ENCODE measurements at regions not wholly inside any gene's neighbourhood (a gene's known extent, or its start where the extent isn't known, plus 50 kb on each side); places are given as distances from the start of the nearest gene placed in this dataset.

DNA sequence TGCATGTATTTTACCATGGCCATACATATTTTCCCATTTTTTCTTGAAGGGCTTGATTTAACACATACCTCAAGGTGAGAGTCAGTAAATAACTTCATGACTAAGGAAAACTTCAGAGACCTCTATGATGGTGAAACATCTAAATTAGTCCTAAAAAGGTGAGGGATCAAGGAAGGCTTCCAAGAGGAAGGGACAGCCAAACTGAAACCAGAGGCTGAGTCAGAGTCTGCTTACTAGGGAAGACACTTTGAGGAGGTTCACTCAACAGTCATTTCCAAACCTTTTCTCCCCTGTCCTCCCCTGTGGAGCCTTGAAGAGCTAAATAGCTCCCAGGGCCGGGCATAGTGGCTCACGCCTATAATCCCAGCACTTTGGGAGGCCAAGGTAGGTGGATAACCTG is 206.6 kb downstream of the SHQ1 start:
- Histone ChIP-seq H3K4me3 (ENCODE audit: low read depth, low read length) (no peak overlapping the region), H3K9ac (ENCODE audit: low read depth, low read length) (no peak overlapping the region), H3K27ac (ENCODE audit: low read depth, low read length) (no peak overlapping the region), H3K4me1 (ENCODE audit: control insufficient read depth, insufficient read depth, low read length) (no peaks in the 10 kb centered on the region), H3K27me3 (ENCODE audit: control insufficient read depth, insufficient read depth, low read length) (no peaks in the 10 kb centered on the region), H3K36me3 (ENCODE audit: control insufficient read depth, insufficient read depth, low read length) (no peaks in the 10 kb centered on the region), H3K9me3 (ENCODE audit: control insufficient read depth, insufficient read depth, low read length) (no peaks in the 10 kb centered on the region)

DNA sequence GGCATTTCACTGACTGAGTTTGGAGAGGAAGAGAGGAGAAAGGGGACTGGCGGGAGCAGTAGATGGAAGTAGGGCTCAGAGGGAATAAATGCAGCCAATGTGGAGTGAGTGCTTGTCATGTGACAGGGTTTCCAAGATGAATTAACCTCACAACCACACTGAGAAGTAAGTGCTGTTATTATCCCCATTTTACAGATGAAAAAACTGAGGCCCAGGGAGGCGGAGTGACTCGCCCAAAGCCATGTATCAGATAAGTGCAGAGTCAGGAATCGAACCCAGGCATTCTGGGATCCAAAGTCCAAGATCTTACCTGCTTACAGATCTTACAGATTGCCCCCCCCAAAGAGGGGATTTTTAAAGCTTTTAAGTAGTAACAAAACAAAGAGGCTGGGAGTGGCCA is 207.2 kb downstream of the SHQ1 start:
- no peaks in the 10 kb centered on the region for H3K36me3 ChIP-seq (ENCODE audit: control insufficient read depth, insufficient read depth, low read length)

DNA sequence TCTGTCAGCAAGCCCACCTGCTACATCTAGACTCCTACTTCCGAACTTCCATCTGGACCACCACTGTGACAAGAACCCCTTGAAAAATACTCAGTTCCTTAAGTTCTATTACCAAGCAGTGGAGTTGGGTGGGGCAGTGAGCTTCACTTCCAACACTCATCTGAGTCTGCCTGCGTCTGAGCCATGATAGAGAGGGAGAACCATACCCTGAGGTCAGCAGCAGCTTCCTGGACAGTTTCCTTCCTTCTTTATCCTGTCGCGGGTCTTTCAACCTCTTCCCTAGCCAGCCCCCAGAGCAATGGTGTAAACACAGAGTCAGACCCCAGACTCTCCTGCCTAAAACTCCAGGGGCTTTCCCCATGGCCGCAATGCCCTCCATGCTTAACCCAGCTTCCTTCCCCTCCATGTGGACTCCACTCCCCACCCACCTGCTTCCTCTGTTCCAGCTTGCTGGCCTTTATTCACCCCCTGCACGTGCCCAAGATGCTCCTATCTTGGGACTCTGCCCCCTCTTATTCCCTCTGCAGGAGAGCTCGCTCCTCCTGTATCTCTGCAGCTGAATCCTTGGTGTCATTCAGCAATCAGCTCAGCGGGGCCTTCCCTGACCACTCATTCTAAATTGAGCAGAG is 211.2 kb downstream of the SHQ1 start:
- no peaks in the 10 kb centered on the region for H3K27me3 ChIP-seq (ENCODE audit: control insufficient read depth, insufficient read depth, low read length)
- H3K9me3 ChIP-seq (ENCODE audit: control insufficient read depth, insufficient read depth, low read length) = no peaks in the 10 kb centered on the region
- no peak overlapping the region for H3K4me3 ChIP-seq (ENCODE audit: low read depth, low read length)
- no peaks in the 10 kb centered on the region for H3K4me1 ChIP-seq (ENCODE audit: control insufficient read depth, insufficient read depth, low read length)
- H3K36me3 ChIP-seq (ENCODE audit: control insufficient read depth, insufficient read depth, low read length) = no peaks in the 10 kb centered on the region
- H3K9ac ChIP-seq (ENCODE audit: low read depth, low read length) = no peak overlapping the region
- no peak overlapping the region for H3K27ac ChIP-seq (ENCODE audit: low read depth, low read length)

More for the DNA sequence above, 207.2 kb downstream of the SHQ1 start:
- Histone ChIP-seq H3K4me1 (ENCODE audit: control insufficient read depth, insufficient read depth, low read length) (no peaks in the 10 kb centered on the region), H3K4me3 (ENCODE audit: low read depth, low read length) (no peak overlapping the region), H3K27me3 (ENCODE audit: control insufficient read depth, insufficient read depth, low read length) (no peaks in the 10 kb centered on the region), H3K9me3 (ENCODE audit: control insufficient read depth, insufficient read depth, low read length) (no peaks in the 10 kb centered on the region), H3K9ac (ENCODE audit: low read depth, low read length) (no peak overlapping the region), H3K27ac (ENCODE audit: low read depth, low read length) (no peak overlapping the region)

DNA sequence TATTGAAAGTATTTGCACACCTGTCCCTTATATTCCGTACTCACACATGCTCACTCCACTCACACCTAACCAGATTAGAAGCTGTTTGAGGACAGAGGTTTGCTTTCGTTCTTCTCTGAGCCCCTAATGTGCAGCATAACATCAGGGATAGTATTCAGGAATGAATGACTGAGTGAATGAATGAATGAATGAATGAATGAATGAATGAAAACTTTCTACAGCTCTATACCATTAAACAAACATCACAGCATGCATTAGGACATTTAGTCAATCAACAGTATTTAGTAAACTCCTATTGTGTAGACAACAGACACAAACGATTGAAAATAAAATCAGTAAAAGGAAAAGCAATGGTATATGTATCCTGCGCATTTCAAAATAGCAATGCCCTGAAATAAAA is 212.7 kb downstream of the SHQ1 start:
- Histone ChIP-seq H3K36me3 (ENCODE audit: control insufficient read depth, insufficient read depth, low read length) (no peaks in the 10 kb centered on the region), H3K27ac (ENCODE audit: low read depth, low read length) (no peak overlapping the region), H3K27me3 (ENCODE audit: control insufficient read depth, insufficient read depth, low read length) (no peaks in the 10 kb centered on the region), H3K9ac (ENCODE audit: low read depth, low read length) (no peak overlapping the region), H3K4me1 (ENCODE audit: control insufficient read depth, insufficient read depth, low read length) (no peaks in the 10 kb centered on the region), H3K4me3 (ENCODE audit: low read depth, low read length) (no peak overlapping the region), H3K9me3 (ENCODE audit: control insufficient read depth, insufficient read depth, low read length) (no peaks in the 10 kb centered on the region)

DNA sequence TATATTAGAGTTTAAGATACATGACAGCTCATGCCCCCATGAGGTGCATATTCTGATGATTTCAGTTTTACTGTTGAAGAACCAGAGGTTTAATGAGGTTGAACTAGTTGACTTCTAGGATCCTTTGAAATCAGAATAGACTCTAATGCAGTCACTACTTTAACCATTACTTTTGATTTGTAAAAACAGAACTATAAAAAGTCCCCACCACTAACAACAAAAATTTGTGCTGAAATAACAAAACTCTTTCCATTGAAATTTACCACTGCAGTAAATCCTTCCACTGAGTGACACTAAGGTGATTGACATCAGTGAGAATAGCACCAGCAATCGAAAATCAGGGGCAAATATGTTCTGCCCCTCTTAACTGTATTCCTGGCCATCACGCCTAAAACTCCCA is 214.1 kb downstream of the SHQ1 start:
- Histone ChIP-seq H3K36me3 (ENCODE audit: control insufficient read depth, insufficient read depth, low read length) (no peaks in the 10 kb centered on the region), H3K9ac (ENCODE audit: low read depth, low read length) (no peak overlapping the region), H3K4me3 (ENCODE audit: low read depth, low read length) (no peak overlapping the region), H3K4me1 (ENCODE audit: control insufficient read depth, insufficient read depth, low read length) (no peaks in the 10 kb centered on the region), H3K27me3 (ENCODE audit: control insufficient read depth, insufficient read depth, low read length) (no peaks in the 10 kb centered on the region), H3K27ac (ENCODE audit: low read depth, low read length) (no peak overlapping the region), H3K9me3 (ENCODE audit: control insufficient read depth, insufficient read depth, low read length) (no peaks in the 10 kb centered on the region)

DNA sequence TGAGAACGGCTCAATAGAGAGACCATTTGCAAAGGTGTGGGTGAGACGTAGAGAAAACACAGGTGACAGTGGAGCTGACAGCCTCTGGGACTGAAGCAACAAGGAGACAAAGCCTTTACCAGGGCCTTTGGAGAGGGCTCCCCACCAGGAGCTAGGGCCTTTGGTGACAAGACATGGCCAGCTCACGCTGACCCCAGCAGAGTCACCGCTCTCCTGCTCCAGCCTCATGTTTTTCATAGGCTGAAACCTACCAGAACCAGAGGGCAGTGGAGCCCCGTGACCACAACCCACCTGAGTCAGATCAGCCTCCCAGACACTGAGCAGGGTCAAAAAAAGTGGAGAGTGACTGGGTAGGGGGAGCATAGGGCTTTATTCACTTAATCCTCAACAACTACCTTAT is 214.7 kb downstream of the SHQ1 start:
- Histone ChIP-seq H3K27me3 (ENCODE audit: control insufficient read depth, insufficient read depth, low read length) (no peaks in the 10 kb centered on the region), H3K27ac (ENCODE audit: low read depth, low read length) (no peak overlapping the region), H3K9me3 (ENCODE audit: control insufficient read depth, insufficient read depth, low read length) (no peaks in the 10 kb centered on the region), H3K9ac (ENCODE audit: low read depth, low read length) (no peak overlapping the region), H3K4me1 (ENCODE audit: control insufficient read depth, insufficient read depth, low read length) (no peaks in the 10 kb centered on the region), H3K4me3 (ENCODE audit: low read depth, low read length) (no peak overlapping the region), H3K36me3 (ENCODE audit: control insufficient read depth, insufficient read depth, low read length) (no peaks in the 10 kb centered on the region)

DNA sequence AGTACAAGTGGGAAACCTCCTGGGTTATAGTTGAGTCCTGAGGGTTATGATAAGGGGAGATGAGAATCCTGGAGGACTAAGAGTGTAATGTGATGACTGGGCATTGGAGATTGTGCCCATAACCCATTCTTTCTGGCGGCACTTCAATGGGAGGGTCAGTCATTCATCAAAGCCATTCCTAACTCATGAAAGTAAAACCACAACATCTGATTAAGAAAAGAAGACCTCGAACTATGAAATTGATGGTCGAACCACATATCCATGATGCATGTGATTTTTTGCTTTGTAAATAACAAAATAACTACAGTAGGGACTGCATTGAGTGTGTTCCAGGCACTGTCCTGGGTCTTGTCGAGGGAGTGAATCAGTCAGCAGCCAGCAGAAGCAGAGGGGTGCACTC is 215.1 kb downstream of the SHQ1 start:
- H3K36me3 ChIP-seq (ENCODE audit: control insufficient read depth, insufficient read depth, low read length) = no peaks in the 10 kb centered on the region
- no peaks in the 10 kb centered on the region for H3K27me3 ChIP-seq (ENCODE audit: control insufficient read depth, insufficient read depth, low read length)
- H3K9ac ChIP-seq (ENCODE audit: low read depth, low read length) = no peak overlapping the region
- no peak overlapping the region for H3K27ac ChIP-seq (ENCODE audit: low read depth, low read length)
- H3K9me3 ChIP-seq (ENCODE audit: control insufficient read depth, insufficient read depth, low read length) = no peaks in the 10 kb centered on the region
- H3K4me1 ChIP-seq (ENCODE audit: control insufficient read depth, insufficient read depth, low read length) = peaks cover 3% of the 10 kb centered on the region
- no peak overlapping the region for H3K4me3 ChIP-seq (ENCODE audit: low read depth, low read length)

DNA sequence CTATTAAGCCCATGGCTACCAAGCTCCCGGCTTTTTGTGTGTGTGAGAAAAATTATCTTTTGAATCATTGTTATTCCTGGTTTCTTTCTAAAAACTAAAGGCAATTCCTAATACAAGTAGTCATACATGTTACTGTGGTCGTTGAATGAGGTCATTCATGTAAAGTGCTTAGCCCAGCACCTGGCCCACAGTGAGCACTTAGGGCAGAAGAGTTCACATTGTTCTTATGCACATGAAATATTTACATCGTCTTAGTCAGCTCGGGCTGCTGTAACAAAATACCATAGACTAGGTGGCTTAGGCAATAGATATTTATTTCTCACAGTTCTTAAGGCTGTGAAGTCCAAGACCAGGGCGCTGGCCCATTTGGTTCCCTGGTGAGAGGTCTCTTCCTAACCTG is 216.1 kb downstream of the SHQ1 start:
- no peak overlapping the region for H3K9ac ChIP-seq (ENCODE audit: low read depth, low read length)
- H3K9me3 ChIP-seq (ENCODE audit: control insufficient read depth, insufficient read depth, low read length) = no peaks in the 10 kb centered on the region

DNA sequence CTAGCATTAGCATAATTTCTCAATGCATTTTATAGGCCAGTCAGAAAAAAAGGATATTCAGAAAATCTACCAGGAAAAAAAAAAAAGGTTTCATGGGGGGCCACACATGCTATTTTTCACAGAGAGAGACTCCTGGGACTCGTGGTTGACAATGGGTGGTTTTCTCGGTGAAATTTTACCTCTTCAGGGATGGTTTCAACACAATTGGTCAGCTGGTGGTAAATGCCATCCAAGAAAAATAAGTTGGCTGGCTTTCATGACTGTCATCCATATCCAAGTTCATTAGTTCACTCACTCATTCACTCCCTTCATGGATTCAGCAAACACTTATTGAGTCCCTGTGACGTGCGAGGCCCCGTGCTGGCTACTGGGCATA is 217.3 kb downstream of the SHQ1 start:
- Histone ChIP-seq H3K36me3 (ENCODE audit: control insufficient read depth, insufficient read depth, low read length) (no peaks in the 10 kb centered on the region), H3K4me1 (ENCODE audit: control insufficient read depth, insufficient read depth, low read length) (peaks cover 6% of the 10 kb centered on the region), H3K4me3 (ENCODE audit: low read depth, low read length) (no peak overlapping the region), H3K9me3 (ENCODE audit: control insufficient read depth, insufficient read depth, low read length) (no peaks in the 10 kb centered on the region), H3K27ac (ENCODE audit: low read depth, low read length) (no peak overlapping the region), H3K9ac (ENCODE audit: low read depth, low read length) (no peak overlapping the region), H3K27me3 (ENCODE audit: control insufficient read depth, insufficient read depth, low read length) (no peaks in the 10 kb centered on the region)

More for the DNA sequence above, 216.1 kb downstream of the SHQ1 start:
- no peak overlapping the region for H3K4me3 ChIP-seq (ENCODE audit: low read depth, low read length)
- H3K36me3 ChIP-seq (ENCODE audit: control insufficient read depth, insufficient read depth, low read length) = no peaks in the 10 kb centered on the region
- H3K4me1 ChIP-seq (ENCODE audit: control insufficient read depth, insufficient read depth, low read length) = peaks cover 6% of the 10 kb centered on the region
- no peak overlapping the region for H3K27ac ChIP-seq (ENCODE audit: low read depth, low read length)
- H3K27me3 ChIP-seq (ENCODE audit: control insufficient read depth, insufficient read depth, low read length) = no peaks in the 10 kb centered on the region

DNA sequence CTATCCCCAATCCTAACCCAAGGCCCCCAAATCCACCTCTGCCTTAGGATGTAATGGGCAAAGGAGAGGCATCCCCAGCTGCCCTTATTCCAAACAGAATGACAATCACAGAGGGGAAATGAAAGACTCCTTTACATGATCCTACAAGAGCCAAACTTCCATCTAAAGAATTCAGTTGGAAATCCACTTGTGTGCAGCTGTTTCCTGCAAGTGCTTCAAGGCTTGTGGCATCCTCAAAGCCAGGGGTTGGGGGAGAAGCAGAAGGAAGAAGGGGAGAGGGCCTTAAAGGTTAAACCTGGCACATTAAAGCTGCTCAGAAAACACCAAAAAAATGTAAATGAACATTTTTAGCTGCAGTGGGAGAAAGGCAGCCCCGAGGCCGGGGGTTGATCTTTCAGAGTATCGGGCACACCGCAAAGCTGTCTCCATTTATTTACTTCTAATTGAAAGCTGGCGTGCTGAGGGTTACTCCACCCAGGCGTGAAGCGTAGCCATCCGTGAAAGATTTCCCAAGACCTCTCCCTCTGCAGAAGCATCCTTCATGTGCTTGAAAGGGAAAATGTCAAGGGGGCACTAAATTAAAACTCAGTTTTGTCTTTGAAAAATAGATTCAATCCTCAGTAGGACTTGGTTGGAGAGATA is 217.8 kb downstream of the SHQ1 start:
- Histone ChIP-seq H3K9me3 (ENCODE audit: control insufficient read depth, insufficient read depth, low read length) (no peaks in the 10 kb centered on the region), H3K4me3 (ENCODE audit: low read depth, low read length) (no peak overlapping the region), H3K9ac (ENCODE audit: low read depth, low read length) (no peak overlapping the region), H3K27me3 (ENCODE audit: control insufficient read depth, insufficient read depth, low read length) (no peaks in the 10 kb centered on the region), H3K27ac (ENCODE audit: low read depth, low read length) (no peak overlapping the region), H3K4me1 (ENCODE audit: control insufficient read depth, insufficient read depth, low read length) (peaks cover 6% of the 10 kb centered on the region), H3K36me3 (ENCODE audit: control insufficient read depth, insufficient read depth, low read length) (no peaks in the 10 kb centered on the region)

DNA sequence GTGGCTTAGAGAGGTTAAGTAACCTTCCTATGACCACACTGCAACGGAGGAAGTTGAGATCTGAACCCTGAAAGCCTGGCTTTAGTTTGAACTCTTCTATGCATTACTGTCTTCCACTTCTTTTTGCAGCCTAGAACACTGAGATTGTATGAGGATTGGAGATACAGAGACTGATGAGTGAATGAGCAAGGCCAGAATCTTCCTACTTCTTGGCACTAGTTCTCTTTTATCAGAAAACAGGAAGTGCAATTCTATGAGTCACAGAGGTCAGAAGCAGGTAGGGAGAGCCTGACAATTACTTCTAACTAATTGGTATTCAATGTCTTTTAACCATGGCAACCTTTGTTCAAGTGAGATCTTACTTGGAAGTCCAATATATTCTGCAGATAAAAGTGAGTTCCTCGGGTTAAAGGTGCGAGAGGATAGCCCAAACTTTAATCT is 219.0 kb downstream of the SHQ1 start:
- H3K4me1 ChIP-seq (ENCODE audit: control insufficient read depth, insufficient read depth, low read length) = peaks cover 6% of the 10 kb centered on the region
- no peak overlapping the region for H3K27ac ChIP-seq (ENCODE audit: low read depth, low read length)
- no peaks in the 10 kb centered on the region for H3K36me3 ChIP-seq (ENCODE audit: control insufficient read depth, insufficient read depth, low read length)

More for the DNA sequence above, 219.0 kb downstream of the SHQ1 start:
- Histone ChIP-seq H3K4me3 (ENCODE audit: low read depth, low read length) (no peak overlapping the region), H3K27me3 (ENCODE audit: control insufficient read depth, insufficient read depth, low read length) (no peaks in the 10 kb centered on the region), H3K9ac (ENCODE audit: low read depth, low read length) (no peak overlapping the region), H3K9me3 (ENCODE audit: control insufficient read depth, insufficient read depth, low read length) (no peaks in the 10 kb centered on the region)

All from HUES48 (cell line).